GM12801 (cell line): ENCODE measurements at regions not wholly inside any gene's neighbourhood (a gene's known extent, or its start where the extent isn't known, plus 50 kb on each side); places are given as distances from the start of the nearest gene placed in this dataset.

Source experiments
- TF ChIP-seq, protein P1 (sequence below): IDR thresholded peaks from one replicate; pipeline ENCODE4 v1.5.1; 2011; ENCODE audit warnings: control low read depth; ENCODE audit not compliant: insufficient read length; ENCODE audit errors: extremely low read depth

DNA sequence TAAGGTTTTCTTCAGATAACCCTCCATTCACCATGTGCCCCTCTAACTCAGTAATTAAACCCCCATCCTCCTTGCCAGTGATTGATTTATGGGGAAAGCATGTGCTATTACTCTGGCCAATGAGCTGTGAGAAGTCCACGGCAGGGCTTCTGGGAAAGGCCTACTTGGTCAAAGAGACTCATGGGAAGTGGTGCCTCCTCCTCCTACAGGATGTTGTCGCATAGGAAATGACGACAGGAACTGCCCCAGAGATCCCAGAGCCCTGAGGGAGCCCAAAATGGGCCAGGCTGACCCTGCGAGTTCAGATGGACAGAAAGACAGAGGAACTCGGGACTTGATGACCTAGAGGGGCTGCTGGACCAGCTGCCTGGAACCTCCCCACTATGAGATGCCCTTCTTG is 938.1 kb upstream of the TMEM132C start:
- TF ChIP-seq, protein P1, sequence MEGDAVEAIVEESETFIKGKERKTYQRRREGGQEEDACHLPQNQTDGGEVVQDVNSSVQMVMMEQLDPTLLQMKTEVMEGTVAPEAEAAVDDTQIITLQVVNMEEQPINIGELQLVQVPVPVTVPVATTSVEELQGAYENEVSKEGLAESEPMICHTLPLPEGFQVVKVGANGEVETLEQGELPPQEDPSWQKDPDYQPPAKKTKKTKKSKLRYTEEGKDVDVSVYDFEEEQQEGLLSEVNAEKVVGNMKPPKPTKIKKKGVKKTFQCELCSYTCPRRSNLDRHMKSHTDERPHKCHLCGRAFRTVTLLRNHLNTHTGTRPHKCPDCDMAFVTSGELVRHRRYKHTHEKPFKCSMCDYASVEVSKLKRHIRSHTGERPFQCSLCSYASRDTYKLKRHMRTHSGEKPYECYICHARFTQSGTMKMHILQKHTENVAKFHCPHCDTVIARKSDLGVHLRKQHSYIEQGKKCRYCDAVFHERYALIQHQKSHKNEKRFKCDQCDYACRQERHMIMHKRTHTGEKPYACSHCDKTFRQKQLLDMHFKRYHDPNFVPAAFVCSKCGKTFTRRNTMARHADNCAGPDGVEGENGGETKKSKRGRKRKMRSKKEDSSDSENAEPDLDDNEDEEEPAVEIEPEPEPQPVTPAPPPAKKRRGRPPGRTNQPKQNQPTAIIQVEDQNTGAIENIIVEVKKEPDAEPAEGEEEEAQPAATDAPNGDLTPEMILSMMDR, result no peak

DNA sequence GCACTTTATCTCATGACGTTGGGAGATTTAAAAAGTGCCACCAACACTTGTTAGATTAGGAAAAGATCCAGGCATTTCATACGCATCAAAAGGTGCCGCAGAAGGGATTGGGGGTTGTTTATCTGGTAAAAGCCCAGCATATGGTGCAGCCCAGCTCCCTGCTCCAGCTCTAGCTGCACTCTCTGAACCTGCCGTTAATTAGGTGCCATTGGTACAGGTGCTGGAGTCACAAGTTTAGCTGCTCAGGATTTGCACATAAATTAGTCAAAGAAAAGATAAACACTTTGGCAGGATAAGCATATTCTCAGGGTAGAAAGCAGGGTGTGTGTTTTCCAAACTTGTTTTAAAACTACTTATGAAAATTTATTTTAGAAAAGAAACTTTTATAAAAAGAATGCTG is 932.6 kb upstream of the TMEM132C start:
- TF ChIP-seq, protein P1, result no peak

DNA sequence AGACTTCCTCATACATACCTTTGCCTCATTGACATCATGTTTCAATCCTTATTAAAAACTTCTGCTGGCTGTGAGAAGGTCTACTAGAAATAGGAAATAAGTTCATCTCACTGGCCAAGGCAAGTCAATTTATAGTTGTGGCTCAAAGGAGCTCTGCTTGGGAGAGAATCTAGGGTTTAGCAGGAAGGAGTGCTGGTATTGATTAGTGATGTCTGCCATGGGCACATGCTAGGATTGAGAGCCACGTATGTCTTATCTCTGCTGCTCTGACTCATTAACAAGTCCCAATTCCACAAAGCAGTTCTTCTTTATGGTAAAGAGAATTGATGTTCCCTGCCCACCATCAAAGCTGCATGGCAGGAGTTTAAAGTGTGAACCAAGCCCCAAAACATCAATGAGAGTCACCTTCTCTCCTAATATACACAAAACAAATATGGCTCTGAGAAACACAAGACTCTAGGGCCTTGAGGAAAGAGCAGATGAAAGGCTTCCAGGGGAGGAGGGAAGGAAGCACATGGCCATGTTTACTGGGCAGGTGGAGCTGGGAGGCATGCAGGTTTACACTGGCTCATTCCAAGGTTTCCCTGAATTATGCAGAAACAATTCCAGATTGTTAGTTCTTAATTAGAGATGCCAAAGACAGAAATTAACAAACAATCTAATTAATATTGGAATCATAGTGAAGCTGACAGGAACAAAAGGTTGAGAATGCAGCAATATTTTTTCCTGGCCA is 931.9 kb upstream of the TMEM132C start:
- TF ChIP-seq, protein P1, result no peak

DNA sequence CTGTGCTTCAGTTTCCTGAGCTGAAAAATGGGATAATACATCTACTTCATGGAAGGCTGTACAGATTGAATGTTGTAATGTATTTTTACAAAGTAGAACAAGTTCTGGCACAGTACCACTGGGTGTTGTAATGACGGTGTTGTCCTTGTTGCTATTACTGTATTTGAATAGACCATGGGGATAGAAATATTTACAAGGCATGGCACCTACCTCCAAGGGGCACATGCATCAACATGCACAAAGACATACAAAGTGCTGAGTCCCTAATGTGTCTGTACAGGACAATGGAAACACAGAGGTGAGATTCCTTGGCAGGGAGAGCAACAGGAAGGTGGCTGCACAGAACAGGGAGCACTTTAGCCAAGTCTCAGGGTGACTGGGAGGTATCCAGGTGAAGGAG is 930.6 kb upstream of the TMEM132C start:
- TF ChIP-seq, protein P1, result no peak

DNA sequence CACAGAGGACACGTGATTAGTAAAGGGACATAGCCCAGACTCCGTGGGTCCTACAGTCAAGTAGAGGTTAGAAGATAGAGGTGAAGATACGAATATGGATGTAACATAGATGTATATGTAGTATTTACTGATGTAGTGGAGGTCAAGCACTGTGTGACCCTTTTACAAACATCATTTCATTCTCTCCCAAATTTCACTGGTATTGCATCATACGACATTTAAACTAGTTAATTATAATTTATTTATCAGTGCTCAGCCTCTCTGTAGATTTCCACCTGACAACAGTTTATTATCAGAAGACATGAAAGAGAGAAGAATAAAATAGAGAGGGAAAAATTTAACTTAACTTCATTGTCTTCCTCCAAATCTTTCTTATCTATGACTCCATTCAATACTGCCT is 927.9 kb upstream of the TMEM132C start:
- TF ChIP-seq, protein P1, result no peak

DNA sequence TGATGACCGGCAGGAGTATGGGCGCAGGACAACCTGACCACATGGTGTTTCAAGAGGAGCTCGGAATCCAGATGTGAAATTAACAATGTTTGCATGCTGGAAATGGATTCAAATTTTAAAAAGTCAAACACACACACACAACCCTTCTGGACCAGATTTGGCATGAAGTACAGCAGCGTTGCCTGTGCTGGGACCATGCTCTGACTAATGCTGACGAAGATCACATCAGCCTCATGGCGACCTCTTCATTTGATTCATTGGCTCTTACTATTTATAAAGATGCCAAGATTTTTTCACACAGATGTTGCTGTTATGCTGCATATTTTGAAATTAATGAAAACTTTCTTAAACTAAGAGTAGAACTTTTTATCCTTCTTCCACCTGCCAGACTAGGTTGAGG is 926.6 kb upstream of the TMEM132C start:
- TF ChIP-seq, protein P1, result no peak

DNA sequence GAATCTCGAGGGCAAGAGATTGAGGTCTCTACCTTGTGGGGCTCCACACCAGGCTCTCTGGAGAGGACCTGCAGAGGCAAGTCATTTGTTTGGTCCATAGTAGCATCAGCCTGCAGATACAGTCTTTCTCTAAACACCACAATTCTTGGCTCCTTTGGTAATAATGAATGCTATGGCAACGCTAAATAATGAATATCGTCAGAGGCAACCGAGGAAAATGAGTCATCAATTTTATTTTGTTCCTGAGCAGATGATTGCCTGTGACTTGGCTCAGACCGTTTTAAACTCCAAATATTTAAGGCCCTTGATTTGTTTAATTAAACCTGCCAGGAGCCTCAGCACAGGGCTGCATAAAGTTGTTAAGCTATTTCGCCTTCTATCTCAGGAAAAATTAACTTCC is 924.1 kb upstream of the TMEM132C start:
- TF ChIP-seq, protein P1, result no peak
